ENCODE measurements at regions not wholly inside any gene's neighbourhood (a gene's known extent, or its start where the extent isn't known, plus 50 kb on each side); places are given as distances from the start of the nearest gene placed in this dataset.

- H3K36me3 ChIP-seq (ENCODE audit: low read depth): no peaks in the 10 kb centered on the region
- H3K9me2 ChIP-seq (ENCODE audit: insufficient read depth): no peaks in the 10 kb centered on the region
- no peaks in the 10 kb centered on the region for H3K4me1 ChIP-seq (ENCODE audit: insufficient read depth)
- H4K20me1 ChIP-seq (ENCODE audit: insufficient read depth): no peaks in the 10 kb centered on the region
- H3K4me2 ChIP-seq (ENCODE audit: unreplicated experiment): no peak overlapping the region
- H3K27me3 ChIP-seq (replicated peaks; ENCODE audit: insufficient read depth): no peaks in the 10 kb centered on the region
- no peak for TF ChIP-seq EZH2 (IDR thresholded peaks at IDR 0.05; ENCODE audit: insufficient read depth, poor library complexity, severe bottlenecking)
- no peak for TF ChIP-seq EZH2phosphoT487 (IDR thresholded peaks at IDR 0.05; ENCODE audit: insufficient read depth, low read depth)
- no peak overlapping the region for H3K27ac ChIP-seq
- 0 to 6% methylated on average over 3 of the region's 3 CpGs for WGBS, 2 experiments (ENCODE audit: low coverage in 1 of 2, low lambda C conversion rate in 2 of 2, missing lambda C conversion rate in 2 of 2)
- no peak overlapping the region for H2AFZ ChIP-seq
- in situ Hi-C loops (cut with MboI): no loop called here
- DNase-seq: no peak
- no peak overlapping the region for H3K9ac ChIP-seq
- no peak overlapping the region for H3K4me3 ChIP-seq
- no peaks in the 10 kb centered on the region for H3F3A ChIP-seq (ENCODE audit: insufficient read depth)
- H3K79me2 ChIP-seq (ENCODE audit: insufficient read depth): no peaks in the 10 kb centered on the region
- no peaks in the 10 kb centered on the region for H3K9me3 ChIP-seq (ENCODE audit: low read depth)
Observed at GRCh38 chr11:25441421-25441820, 890.5 kb upstream of the ANO3 start.

GRCh38 chr11:25449091-25449490 is 882.8 kb upstream of the ANO3 start:
- Histone ChIP-seq H3K9me2 (ENCODE audit: insufficient read depth) (no peaks in the 10 kb centered on the region), H3F3A (ENCODE audit: insufficient read depth) (no peaks in the 10 kb centered on the region), H3K4me1 (ENCODE audit: insufficient read depth) (no peaks in the 10 kb centered on the region), H2AFZ (no peak overlapping the region), H3K27me3 (replicated peaks; ENCODE audit: insufficient read depth) (no peaks in the 10 kb centered on the region), H3K79me2 (ENCODE audit: insufficient read depth) (no peaks in the 10 kb centered on the region), H4K20me1 (ENCODE audit: insufficient read depth) (no peaks in the 10 kb centered on the region), H3K36me3 (ENCODE audit: low read depth) (no peaks in the 10 kb centered on the region), H3K4me2 (ENCODE audit: unreplicated experiment) (no peak overlapping the region), H3K27ac (no peak overlapping the region), H3K9ac (no peak overlapping the region), H3K9me3 (ENCODE audit: low read depth) (no peaks in the 10 kb centered on the region), H3K4me3 (no peak overlapping the region)
- in situ Hi-C loops (cut with MboI): no loop called here
- no peak for TF ChIP-seq EZH2phosphoT487 (IDR thresholded peaks at IDR 0.05; ENCODE audit: insufficient read depth, low read depth)
- no peak for TF ChIP-seq EZH2 (IDR thresholded peaks at IDR 0.05; ENCODE audit: insufficient read depth, poor library complexity, severe bottlenecking)
- 0 to 6% methylated on average over 1 of the region's 1 CpG for WGBS, 2 experiments (ENCODE audit: low coverage in 1 of 2, low lambda C conversion rate in 2 of 2, missing lambda C conversion rate in 2 of 2)
- DNase-seq: no peak

GRCh38 chr11:25453471-25453870 is 878.5 kb upstream of the ANO3 start:
- Histone ChIP-seq H3F3A (ENCODE audit: insufficient read depth) (no peaks in the 10 kb centered on the region), H2AFZ (no peak overlapping the region), H3K36me3 (ENCODE audit: low read depth) (no peaks in the 10 kb centered on the region), H3K4me1 (ENCODE audit: insufficient read depth) (no peaks in the 10 kb centered on the region), H3K9me3 (ENCODE audit: low read depth) (no peaks in the 10 kb centered on the region), H3K79me2 (ENCODE audit: insufficient read depth) (no peaks in the 10 kb centered on the region), H3K27ac (no peak overlapping the region), H3K9ac (no peak overlapping the region), H3K27me3 (replicated peaks; ENCODE audit: insufficient read depth) (no peaks in the 10 kb centered on the region), H4K20me1 (ENCODE audit: insufficient read depth) (no peaks in the 10 kb centered on the region), H3K9me2 (ENCODE audit: insufficient read depth) (no peaks in the 10 kb centered on the region), H3K4me3 (no peak overlapping the region), H3K4me2 (ENCODE audit: unreplicated experiment) (no peak overlapping the region)
- TF ChIP-seq EZH2phosphoT487 (IDR thresholded peaks at IDR 0.05; ENCODE audit: insufficient read depth, low read depth) (no peak), EZH2 (IDR thresholded peaks at IDR 0.05; ENCODE audit: insufficient read depth, poor library complexity, severe bottlenecking) (no peak)
- in situ Hi-C loops (cut with MboI): no loop called here
- WGBS, 2 experiments (ENCODE audit: low coverage in 1 of 2, low lambda C conversion rate in 2 of 2, missing lambda C conversion rate in 2 of 2): 49 to 60% methylated on average over 8 of the region's 8 CpGs
- DNase-seq: no peak

GRCh38 chr11:25456211-25456610 is 875.7 kb upstream of the ANO3 start:
- H3F3A ChIP-seq (ENCODE audit: insufficient read depth): no peaks in the 10 kb centered on the region
- no peak overlapping the region for H2AFZ ChIP-seq
- H3K4me2 ChIP-seq (ENCODE audit: unreplicated experiment): no peak overlapping the region
- H3K27ac ChIP-seq: no peak overlapping the region
- H3K36me3 ChIP-seq (ENCODE audit: low read depth): no peaks in the 10 kb centered on the region
- H3K79me2 ChIP-seq (ENCODE audit: insufficient read depth): no peaks in the 10 kb centered on the region
- TF ChIP-seq EZH2 (IDR thresholded peaks at IDR 0.05; ENCODE audit: insufficient read depth, poor library complexity, severe bottlenecking) (no peak), EZH2phosphoT487 (IDR thresholded peaks at IDR 0.05; ENCODE audit: insufficient read depth, low read depth) (no peak)
- H3K27me3 ChIP-seq (replicated peaks; ENCODE audit: insufficient read depth): no peaks in the 10 kb centered on the region
- no peak overlapping the region for H3K9ac ChIP-seq
- no peaks in the 10 kb centered on the region for H3K9me3 ChIP-seq (ENCODE audit: low read depth)
- H3K4me3 ChIP-seq: no peak overlapping the region
- H3K9me2 ChIP-seq (ENCODE audit: insufficient read depth): no peaks in the 10 kb centered on the region
- H4K20me1 ChIP-seq (ENCODE audit: insufficient read depth): no peaks in the 10 kb centered on the region
- in situ Hi-C loops (cut with MboI): no loop called here
- 56 to 57% methylated on average over 1 of the region's 1 CpG for WGBS, 2 experiments (ENCODE audit: low coverage in 1 of 2, low lambda C conversion rate in 2 of 2, missing lambda C conversion rate in 2 of 2)
- DNase-seq: no peak
- H3K4me1 ChIP-seq (ENCODE audit: insufficient read depth): no peaks in the 10 kb centered on the region

Data from GM23248 (cell line).